Activated naive CD4-positive, alpha-beta T cell treated with anti-CD3 and anti-CD28 coated beads for 36 hours (primary cell): ENCODE measurements at regions not wholly inside any gene's neighbourhood (a gene's known extent, or its start where the extent isn't known, plus 50 kb on each side); places are given as distances from the start of the nearest gene placed in this dataset.
"Not testable (repeated sequence)": the region's sequence is repeated elsewhere in the genome, so short reads cannot be mapped to it uniquely, and the experiment has no call there.

Experiments
- CTCF ChIA-PET: fragments of 350-600 bp; sonication (Branson Sonifier 250); formaldehyde crosslinking; loops from one replicate; lab custom pipeline; 2021; ENCODE audit warnings: antibody characterized with exemption; lab: Charles Lee
- DNase-seq: peaks from one replicate; pipeline ENCODE4 v3.0.0-alpha.2; 2020
- H3K27ac Mint-ChIP-seq: one replicate; pipeline ENCODE4 v1.8.0; 2021; ENCODE audit warnings: mild to moderate bottlenecking, mixed read lengths
- H3K27me3 Mint-ChIP-seq: one replicate; pipeline ENCODE4 v1.8.0; 2021; ENCODE audit warnings: low read depth, mixed read lengths
- H3K36me3 Mint-ChIP-seq: one replicate; pipeline ENCODE4 v1.8.0; 2021; ENCODE audit warnings: low read depth, mixed read lengths
- H3K4me1 Mint-ChIP-seq: one replicate; pipeline ENCODE4 v1.8.0; 2021; ENCODE audit warnings: low read depth, mixed read lengths
- H3K4me3 Mint-ChIP-seq: one replicate; pipeline ENCODE4 v1.8.0; 2021; ENCODE audit warnings: mild to moderate bottlenecking, moderate library complexity, mixed read lengths
- H3K9me3 Mint-ChIP-seq: one replicate; pipeline ENCODE4 v1.8.0; 2021; ENCODE audit warnings: mixed read lengths
- intact Hi-C: fragments of 100-400 bp; cut with micrococcal nuclease; formaldehyde crosslinking; loops from one replicate; pipeline ENCODE4 v1.15.1; 2023

DNA sequence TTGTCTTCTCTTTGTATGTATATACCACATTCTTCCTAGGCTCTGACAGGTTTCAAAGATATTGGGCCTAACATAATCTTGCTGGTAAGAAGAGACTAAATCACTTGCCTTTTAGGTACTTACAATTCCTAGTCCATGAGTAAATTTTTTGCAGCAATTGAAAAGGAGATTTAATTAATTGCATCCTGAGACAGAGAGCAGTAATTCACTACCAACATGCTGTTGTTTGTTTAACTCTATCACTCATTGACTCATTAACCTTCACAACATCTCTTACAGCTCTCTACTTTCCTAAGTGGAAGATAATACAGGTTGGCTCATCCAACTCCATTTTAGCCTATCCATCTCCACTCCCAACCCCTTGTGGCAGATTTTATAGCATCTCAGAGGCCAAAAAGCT, 280.4 kb downstream of the ALDH8A1 start:
- no peak for DNase-seq
- no peaks in the 10 kb centered on the region for H3K9me3 Mint-ChIP-seq
- CTCF ChIA-PET = interaction anchor here (2.1 kb wide), 1 partner anchor 14 kb away, joined by 5 read pairs; no protein-coding TSS in a partner anchor

DNA sequence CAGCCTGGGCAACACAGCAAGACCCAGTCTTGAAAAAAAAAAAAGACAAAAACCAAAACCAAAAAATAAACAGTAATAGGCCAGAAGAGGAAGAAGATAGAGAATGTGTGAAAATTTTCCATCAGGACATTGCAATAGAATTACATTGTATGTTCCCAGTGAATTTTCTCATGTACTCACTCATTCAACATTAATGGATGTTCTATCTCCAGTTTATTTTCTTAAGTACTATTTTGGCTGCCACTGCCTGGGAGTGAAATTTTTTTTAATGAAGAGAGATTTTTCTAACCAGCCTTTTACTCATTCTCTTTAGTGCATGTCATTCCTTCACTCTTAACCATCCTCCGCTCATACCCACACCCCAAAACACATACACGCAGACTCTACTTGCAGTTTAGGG, 282.8 kb downstream of the ALDH8A1 start:
- Mint-ChIP-seq H3K4me1 (no peaks in the 10 kb centered on the region), H3K27ac (no peak overlapping the region), H3K36me3 (no peaks in the 10 kb centered on the region), H3K27me3 (no peaks in the 10 kb centered on the region), H3K9me3 (no peaks in the 10 kb centered on the region), H3K4me3 (no peak overlapping the region)
- CTCF ChIA-PET = no interaction called here
- intact Hi-C loops = no loop called here
- no peak for DNase-seq

More for the DNA sequence above, 280.4 kb downstream of the ALDH8A1 start:
- no peaks in the 10 kb centered on the region for H3K27me3 Mint-ChIP-seq
- no peak overlapping the region for H3K27ac Mint-ChIP-seq
- peaks cover 7% of the 10 kb centered on the region for H3K4me1 Mint-ChIP-seq
- intact Hi-C loops = no loop called here
- H3K4me3 Mint-ChIP-seq = no peak overlapping the region
- no peaks in the 10 kb centered on the region for H3K36me3 Mint-ChIP-seq

DNA sequence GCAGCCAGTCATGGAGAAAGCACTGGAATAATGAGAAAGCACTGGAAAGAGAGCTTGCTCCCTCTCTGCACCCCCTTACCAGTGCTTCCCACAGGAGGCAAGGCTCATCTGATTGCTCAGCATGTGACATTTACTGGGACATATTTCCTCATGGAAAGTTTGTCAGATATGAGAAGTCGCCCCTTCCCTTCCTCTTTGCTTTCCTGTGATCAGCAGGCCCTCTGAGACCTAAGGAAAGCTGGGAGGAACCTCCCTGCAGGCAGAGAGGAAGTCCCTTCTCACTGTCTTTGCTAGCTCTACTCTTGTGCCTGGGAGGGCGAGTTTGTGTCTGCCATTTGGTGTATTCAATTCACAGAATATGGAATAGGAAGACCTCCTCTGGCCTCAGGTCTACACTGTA, 283.8 kb downstream of the ALDH8A1 start:
- CTCF ChIA-PET = no interaction called here
- Mint-ChIP-seq H3K36me3 (no peaks in the 10 kb centered on the region), H3K27ac (no peak overlapping the region), H3K27me3 (no peaks in the 10 kb centered on the region), H3K9me3 (no peaks in the 10 kb centered on the region), H3K4me1 (no peaks in the 10 kb centered on the region), H3K4me3 (no peak overlapping the region)
- intact Hi-C loops = no loop called here
- no peak for DNase-seq

DNA sequence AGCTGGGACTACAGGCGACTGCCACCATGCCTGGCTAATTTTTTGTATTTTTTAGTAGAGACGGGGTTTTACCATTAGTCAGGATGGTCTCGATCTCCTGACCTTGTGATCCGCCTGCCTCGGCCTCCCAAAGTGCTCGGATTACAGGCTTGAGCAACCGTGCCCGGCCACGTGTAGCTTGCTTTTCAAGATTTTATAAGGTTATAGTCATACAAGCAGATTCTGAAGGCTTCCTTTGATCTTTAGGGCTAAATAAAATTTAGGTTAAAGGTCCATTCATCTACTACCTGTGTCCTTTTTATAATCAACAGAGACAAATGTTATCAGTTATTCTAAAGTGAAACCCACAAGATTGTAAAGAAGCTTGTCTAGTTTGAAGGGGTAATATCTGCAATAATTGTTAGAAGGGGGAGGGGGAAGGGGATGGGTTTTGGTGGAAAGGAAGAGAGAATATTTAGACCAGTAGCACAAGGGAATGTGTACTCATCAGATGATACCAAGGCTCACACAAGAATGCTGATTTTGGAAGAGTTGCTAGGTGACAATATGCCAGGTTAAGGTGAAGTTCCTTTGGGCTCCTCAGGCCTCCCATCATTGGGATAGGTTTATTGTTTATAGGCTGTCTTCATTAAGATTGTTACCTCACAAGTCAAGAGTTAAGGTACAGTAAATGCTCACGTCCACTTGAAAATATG, 284.7 kb downstream of the ALDH8A1 start:
- no peak overlapping the region for H3K4me3 Mint-ChIP-seq
- intact Hi-C loops = no loop called here
- no peak for DNase-seq
- no peaks in the 10 kb centered on the region for H3K9me3 Mint-ChIP-seq
- no peaks in the 10 kb centered on the region for H3K4me1 Mint-ChIP-seq
- no peaks in the 10 kb centered on the region for H3K36me3 Mint-ChIP-seq
- H3K27me3 Mint-ChIP-seq = no peaks in the 10 kb centered on the region
- CTCF ChIA-PET = interaction anchor here (0.5 kb wide), 1 partner anchor 512 kb away, joined by 7 read pairs; no protein-coding TSS in a partner anchor
- H3K27ac Mint-ChIP-seq = no peak overlapping the region

- Mint-ChIP-seq H3K4me1 (no peaks in the 10 kb centered on the region), H3K4me3 (no peak overlapping the region), H3K9me3 (no peaks in the 10 kb centered on the region), H3K36me3 (no peaks in the 10 kb centered on the region), H3K27ac (no peak overlapping the region), H3K27me3 (no peaks in the 10 kb centered on the region)
- CTCF ChIA-PET = interaction anchor here (0.7 kb wide), 1 partner anchor 121 kb away, joined by 3 read pairs; no protein-coding TSS in a partner anchor
- intact Hi-C loops = no loop called here
- DNase-seq = no peak
Observed at GRCh38 chr6:134663800-134664535, 285.9 kb downstream of the ALDH8A1 start.

DNA sequence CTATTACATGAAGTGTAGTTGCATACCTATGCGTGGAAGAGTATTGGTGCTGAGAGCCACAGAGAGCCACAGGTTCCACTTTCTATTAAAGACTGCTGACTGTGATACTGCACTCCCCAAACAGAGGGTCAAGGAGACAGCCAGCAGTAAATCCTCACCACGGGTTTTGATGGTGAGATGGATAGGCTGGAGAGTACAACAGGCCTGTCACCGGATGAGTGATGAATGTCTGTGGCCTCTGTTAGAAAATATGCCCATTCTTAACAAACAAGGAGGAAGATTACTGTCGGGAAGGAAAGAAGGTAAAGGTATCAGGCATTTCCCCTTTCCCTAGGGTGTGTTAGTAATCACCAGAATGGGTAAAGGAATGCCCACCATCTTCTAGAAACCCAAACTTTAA, 286.5 kb downstream of the ALDH8A1 start:
- no peak overlapping the region for H3K27ac Mint-ChIP-seq
- no peaks in the 10 kb centered on the region for H3K36me3 Mint-ChIP-seq
- CTCF ChIA-PET = no interaction called here
- DNase-seq = no peak
- no peaks in the 10 kb centered on the region for H3K9me3 Mint-ChIP-seq
- no peaks in the 10 kb centered on the region for H3K27me3 Mint-ChIP-seq
- H3K4me1 Mint-ChIP-seq = no peaks in the 10 kb centered on the region
- intact Hi-C loops = no loop called here
- H3K4me3 Mint-ChIP-seq = no peak overlapping the region

DNA sequence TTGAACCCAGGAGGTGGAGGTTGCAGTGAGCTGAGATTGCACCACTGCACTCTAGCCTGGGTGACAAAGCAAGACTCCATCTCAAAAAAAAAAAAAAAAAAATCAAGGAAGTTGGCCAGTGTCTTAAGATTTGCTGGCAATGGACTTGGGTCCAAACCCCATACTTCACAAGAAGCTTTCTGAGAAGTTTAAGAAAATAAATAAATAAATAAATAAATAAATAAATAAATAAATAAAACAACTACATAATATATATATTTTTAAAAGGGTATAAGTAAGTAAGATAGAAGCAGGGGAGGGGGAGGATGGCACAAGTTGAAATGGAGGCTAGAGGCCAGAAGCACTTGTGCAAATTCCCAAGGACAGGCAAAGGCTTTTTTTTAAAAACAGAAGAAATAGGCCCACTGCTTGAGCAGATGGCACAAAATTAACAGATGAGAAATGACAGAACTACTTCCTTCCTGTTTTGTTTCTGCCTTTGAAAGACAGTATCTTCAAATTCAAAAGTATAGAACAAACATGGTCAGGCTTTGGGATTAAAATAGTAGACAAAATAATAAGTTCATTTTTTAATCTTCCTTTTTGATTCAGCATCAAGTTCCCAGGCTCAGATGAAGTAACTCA, 287.7 kb downstream of the ALDH8A1 start:
- H3K27me3 Mint-ChIP-seq = no peaks in the 10 kb centered on the region
- intact Hi-C loops = no loop called here
- H3K4me1 Mint-ChIP-seq = no peaks in the 10 kb centered on the region
- no peak for DNase-seq
- no peaks in the 10 kb centered on the region for H3K36me3 Mint-ChIP-seq
- no peak overlapping the region for H3K4me3 Mint-ChIP-seq
- no peaks in the 10 kb centered on the region for H3K9me3 Mint-ChIP-seq
- no peak overlapping the region for H3K27ac Mint-ChIP-seq
- CTCF ChIA-PET = interaction anchor here (0.7 kb wide), 1 partner anchor 213 kb away, joined by 7 read pairs; no protein-coding TSS in a partner anchor

GRCh38 chr6:134659885-134660284, 290.0 kb downstream of the ALDH8A1 start:
- H3K27me3 Mint-ChIP-seq, intact Hi-C loops, H3K36me3 Mint-ChIP-seq, H3K4me3 Mint-ChIP-seq, H3K27ac Mint-ChIP-seq, CTCF ChIA-PET, H3K4me1 Mint-ChIP-seq, DNase-seq, H3K9me3 Mint-ChIP-seq: not testable (repeated sequence)

DNA sequence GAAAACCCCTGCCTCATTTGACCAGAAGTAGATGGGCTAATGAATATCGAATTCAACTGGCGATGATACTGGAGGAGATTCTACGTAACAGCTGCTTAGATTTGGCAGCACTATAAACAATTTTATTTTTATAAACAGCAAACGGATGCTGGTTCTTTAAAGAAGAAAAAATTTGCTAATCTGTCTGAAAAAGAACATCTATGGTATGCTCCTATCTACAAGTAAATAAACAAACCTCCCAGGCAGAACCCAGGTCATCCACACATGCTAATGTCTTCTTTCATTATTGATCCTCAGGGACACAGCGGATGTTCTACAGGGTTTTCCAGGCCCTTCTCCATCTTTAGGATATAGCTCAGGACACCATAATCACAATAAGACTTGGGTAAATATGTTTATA, 291.3 kb downstream of the ALDH8A1 start:
- no peaks in the 10 kb centered on the region for H3K27me3 Mint-ChIP-seq
- CTCF ChIA-PET = interaction anchor here (0.9 kb wide), 1 partner anchor 18 kb away, joined by 3 read pairs; no protein-coding TSS in a partner anchor
- H3K27ac Mint-ChIP-seq = no peak overlapping the region
- no peak overlapping the region for H3K4me3 Mint-ChIP-seq
- H3K36me3 Mint-ChIP-seq = no peaks in the 10 kb centered on the region
- no peaks in the 10 kb centered on the region for H3K9me3 Mint-ChIP-seq
- intact Hi-C loops = no loop called here
- no peak for DNase-seq
- H3K4me1 Mint-ChIP-seq = no peaks in the 10 kb centered on the region

DNA sequence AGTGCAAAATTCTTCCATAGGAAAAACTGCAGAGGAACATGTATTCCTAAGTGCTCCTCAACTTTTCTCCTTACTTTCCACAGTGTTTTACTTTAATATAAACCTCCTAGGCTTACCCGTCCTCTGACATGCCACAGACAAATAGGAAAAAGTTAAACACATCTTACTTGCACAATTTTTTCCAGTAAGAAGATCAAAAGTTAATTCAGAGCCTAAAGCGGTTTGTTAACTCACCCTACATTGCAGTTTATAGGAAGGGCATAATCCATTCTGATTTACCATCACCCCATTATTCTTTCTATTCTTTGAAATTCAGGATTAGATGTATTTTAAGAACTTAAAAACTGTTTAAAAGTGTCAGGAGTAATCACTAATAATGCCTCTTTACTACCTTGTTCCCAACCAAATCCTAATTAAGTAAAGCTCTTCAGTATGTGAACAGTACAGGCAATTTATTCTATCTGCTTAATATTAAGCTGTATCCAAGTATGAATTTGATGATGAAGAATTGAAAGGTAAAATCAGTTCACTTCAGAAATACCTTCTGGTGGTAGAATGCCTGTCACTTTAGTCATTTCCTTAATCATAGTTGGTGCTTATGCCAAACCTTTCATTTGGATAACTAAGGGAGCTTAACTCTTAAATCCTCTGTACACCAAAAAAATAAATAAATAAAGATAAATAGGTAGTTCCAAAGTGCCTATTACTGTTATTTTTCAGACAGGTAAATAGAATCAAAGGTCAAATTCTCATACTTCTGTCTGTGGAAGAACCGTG, 292.0 kb downstream of the ALDH8A1 start:
- CTCF ChIA-PET = interaction anchor here (0.9 kb wide), 1 partner anchor 17 kb away, joined by 3 read pairs; no protein-coding TSS in a partner anchor

GRCh38 chr6:134657343-134657742, 292.6 kb downstream of the ALDH8A1 start:
- Mint-ChIP-seq H3K9me3 (no peaks in the 10 kb centered on the region), H3K36me3 (no peaks in the 10 kb centered on the region), H3K4me1 (no peaks in the 10 kb centered on the region), H3K27ac (no peak overlapping the region), H3K27me3 (no peaks in the 10 kb centered on the region), H3K4me3 (no peak overlapping the region)
- CTCF ChIA-PET = no interaction called here
- no peak for DNase-seq
- intact Hi-C loops = no loop called here

More for the DNA sequence above, 292.0 kb downstream of the ALDH8A1 start:
- no peaks in the 10 kb centered on the region for H3K36me3 Mint-ChIP-seq
- H3K4me1 Mint-ChIP-seq = no peaks in the 10 kb centered on the region
- intact Hi-C loops = no loop called here
- H3K27ac Mint-ChIP-seq = no peak overlapping the region
- H3K9me3 Mint-ChIP-seq = no peaks in the 10 kb centered on the region
- no peak overlapping the region for H3K4me3 Mint-ChIP-seq
- no peak for DNase-seq
- no peaks in the 10 kb centered on the region for H3K27me3 Mint-ChIP-seq

- intact Hi-C loops = no loop called here
- no peaks in the 10 kb centered on the region for H3K36me3 Mint-ChIP-seq
Observed at GRCh38 chr6:134654751-134655150, 295.1 kb downstream of the ALDH8A1 start.

More at GRCh38 chr6:134654751-134655150, 295.1 kb downstream of the ALDH8A1 start:
- no peak for DNase-seq
- CTCF ChIA-PET = interaction anchor here (0.7 to 2.3 kb wide), 5 partner anchors 15 to 499 kb away, joined by 3 to 5 read pairs (median 3); no protein-coding TSS in a partner anchor
- Mint-ChIP-seq H3K27me3 (no peaks in the 10 kb centered on the region), H3K9me3 (no peaks in the 10 kb centered on the region), H3K27ac (no peak overlapping the region), H3K4me3 (no peak overlapping the region), H3K4me1 (no peaks in the 10 kb centered on the region)
